GM23338 (cell line): ENCODE measurements at regions not wholly inside any gene's neighbourhood (a gene's known extent, or its start where the extent isn't known, plus 50 kb on each side); places are given as distances from the start of the nearest gene placed in this dataset.

Experiments
- ATAC-seq: fragments of 200-7000 bp; cut with Tn5 transposase; 3 replicates; pipeline ENCODE4 v1.9.1; 2020
- DNase-seq: peaks from one replicate; pipeline ENCODE4 v3.0.0-alpha.2; 2015; ENCODE audit warnings: low spot score
- H2AFZ ChIP-seq: fragments of 200-600 bp; sonication (generic); 2 replicates; pipeline ENCODE4 v1.8.0; 2016; ENCODE audit warnings: antibody characterized with exemption, mild to moderate bottlenecking, moderate library complexity
- H3F3A ChIP-seq: fragments of 200-600 bp; sonication (generic); replicated peaks from 2 replicates; pipeline ENCODE4 v1.8.0; 2017; ENCODE audit warnings: antibody characterized with exemption, mixed run types, low read depth
- H3K27ac ChIP-seq: fragments of 200-600 bp; sonication (generic); 2 replicates; pipeline ENCODE4 v1.6.1; 2016; ENCODE audit warnings: low read depth
- H3K27me3 ChIP-seq: fragments of 200-600 bp; sonication (generic); 2 replicates; pipeline ENCODE4 v1.8.0; 2016; ENCODE audit warnings: mild to moderate bottlenecking, mixed run types, moderate library complexity; ENCODE audit not compliant: insufficient read depth
- H3K36me3 ChIP-seq: fragments of 200-600 bp; sonication (generic); 2 replicates; pipeline ENCODE4 v1.8.0; 2016; ENCODE audit warnings: mild to moderate bottlenecking; ENCODE audit not compliant: insufficient read depth
- H3K4me1 ChIP-seq: fragments of 200-600 bp; sonication (generic); 2 replicates; pipeline ENCODE4 v1.8.0; 2016; ENCODE audit warnings: mild to moderate bottlenecking, moderate library complexity; ENCODE audit not compliant: insufficient read depth
- H3K4me2 ChIP-seq: fragments of 200-600 bp; sonication (generic); 2 replicates; pipeline ENCODE4 v1.7.1; 2017; ENCODE audit warnings: mixed run types
- H3K4me3 ChIP-seq: fragments of 200-600 bp; sonication (generic); 2 replicates; pipeline ENCODE4 v1.6.1; 2016; ENCODE audit warnings: mixed run types
- H3K79me2 ChIP-seq: fragments of 200-600 bp; sonication (generic); replicated peaks from 2 replicates; pipeline ENCODE4 v1.8.0; 2017; ENCODE audit warnings: mild to moderate bottlenecking; ENCODE audit not compliant: insufficient read depth
- H3K9me2 ChIP-seq: fragments of 200-600 bp; sonication (generic); 2 replicates; pipeline ENCODE4 v1.8.0; 2017; ENCODE audit not compliant: insufficient read depth
- H4K20me1 ChIP-seq: fragments of 200-600 bp; sonication (generic); replicated peaks from 2 replicates; pipeline ENCODE4 v1.8.0; 2017; ENCODE audit warnings: mild to moderate bottlenecking; ENCODE audit not compliant: insufficient read depth
- H3K27ac Mint-ChIP-seq: 2 replicates; pipeline ENCODE4 v1.8.0; 2020; ENCODE audit warnings: inconsistent platforms, mild to moderate bottlenecking, moderate library complexity, mixed read lengths
- H3K27me3 Mint-ChIP-seq: 3 replicates; pipeline ENCODE4 v1.8.0; 2022; ENCODE audit warnings: low read depth, mild to moderate bottlenecking, moderate library complexity, mixed read lengths, inconsistent platforms; ENCODE audit not compliant: insufficient read depth, poor library complexity
- H3K36me3 Mint-ChIP-seq: 3 replicates; pipeline ENCODE4 v1.8.0; 2021; ENCODE audit warnings: low read depth, mild to moderate bottlenecking, inconsistent platforms, moderate library complexity, mixed read lengths
- H3K4me1 Mint-ChIP-seq: 3 replicates; pipeline ENCODE4 v1.8.0; 2020; ENCODE audit warnings: mild to moderate bottlenecking, inconsistent platforms, mixed read lengths
- H3K4me3 Mint-ChIP-seq: 3 replicates; pipeline ENCODE4 v1.8.0; 2021; ENCODE audit warnings: moderate library complexity, mild to moderate bottlenecking, inconsistent platforms, mixed read lengths
- H3K9me3 Mint-ChIP-seq: 3 replicates; pipeline ENCODE4 v1.8.0; 2020; ENCODE audit warnings: moderate library complexity, mild to moderate bottlenecking, inconsistent platforms, mixed read lengths
- CREB1 ChIP-seq: fragments of 250-450 bp; sonication (Bioruptor Pico); IDR thresholded peaks from 2 replicates; pipeline ENCODE4 v1.5.0; 2020; ENCODE audit warnings: low read depth, mild to moderate bottlenecking, moderate library complexity
- EZH2 ChIP-seq: fragments of 200-600 bp; sonication (generic); IDR thresholded peaks from one replicate; pipeline ENCODE4 v1.8.0; 2017; ENCODE audit warnings: antibody characterized with exemption, mild to moderate bottlenecking, low read depth; ENCODE audit not compliant: unreplicated experiment
- EZH2phosphoT487 ChIP-seq: fragments of 200-600 bp; sonication (generic); IDR thresholded peaks from one replicate; pipeline ENCODE4 v1.8.1; 2018; ENCODE audit warnings: antibody characterized with exemption; ENCODE audit not compliant: unreplicated experiment
- JUNB ChIP-seq: IDR thresholded peaks from one replicate; pipeline ENCODE4 v1.6.1; 2016; ENCODE audit warnings: antibody characterized with exemption; ENCODE audit not compliant: unreplicated experiment
- NANOG ChIP-seq: IDR thresholded peaks from 2 replicates; pipeline ENCODE4 v1.6.1; 2016; ENCODE audit warnings: antibody characterized with exemption, borderline replicate concordance
- POLR2AphosphoS5 ChIP-seq: IDR thresholded peaks from 2 replicates; pipeline ENCODE4 v1.6.1; 2016; ENCODE audit warnings: antibody characterized with exemption, low read depth
- REST ChIP-seq: IDR thresholded peaks from one replicate; pipeline ENCODE4 v1.6.1; 2018; ENCODE audit warnings: antibody characterized with exemption; ENCODE audit not compliant: unreplicated experiment
- STAT1 ChIP-seq: IDR thresholded peaks from one replicate; pipeline ENCODE4 v1.6.1; 2016; ENCODE audit warnings: antibody characterized with exemption; ENCODE audit not compliant: unreplicated experiment
- ZNF114 ChIP-seq: fragments of 250-450 bp; sonication (Bioruptor Pico); IDR thresholded peaks from 2 replicates; pipeline ENCODE4 v1.5.0; 2020; ENCODE audit warnings: mild to moderate bottlenecking, moderate library complexity
- ZNF331 ChIP-seq: fragments of 250-450 bp; sonication (Bioruptor Pico); IDR thresholded peaks from 2 replicates; pipeline ENCODE4 v1.5.0; 2020; ENCODE audit warnings: low read depth, mild to moderate bottlenecking, moderate library complexity
- TF ChIP-seq, protein P1 (sequence below): IDR thresholded peaks from 2 replicates; pipeline ENCODE4 v1.6.1; 2016; ENCODE audit warnings: antibody characterized with exemption
- TF ChIP-seq, protein P2 (sequence below): fragments of 250-450 bp; sonication (Bioruptor Pico); IDR thresholded peaks from 2 replicates; pipeline ENCODE4 v1.5.0; 2020; ENCODE audit warnings: mild to moderate bottlenecking, moderate library complexity

DNA sequence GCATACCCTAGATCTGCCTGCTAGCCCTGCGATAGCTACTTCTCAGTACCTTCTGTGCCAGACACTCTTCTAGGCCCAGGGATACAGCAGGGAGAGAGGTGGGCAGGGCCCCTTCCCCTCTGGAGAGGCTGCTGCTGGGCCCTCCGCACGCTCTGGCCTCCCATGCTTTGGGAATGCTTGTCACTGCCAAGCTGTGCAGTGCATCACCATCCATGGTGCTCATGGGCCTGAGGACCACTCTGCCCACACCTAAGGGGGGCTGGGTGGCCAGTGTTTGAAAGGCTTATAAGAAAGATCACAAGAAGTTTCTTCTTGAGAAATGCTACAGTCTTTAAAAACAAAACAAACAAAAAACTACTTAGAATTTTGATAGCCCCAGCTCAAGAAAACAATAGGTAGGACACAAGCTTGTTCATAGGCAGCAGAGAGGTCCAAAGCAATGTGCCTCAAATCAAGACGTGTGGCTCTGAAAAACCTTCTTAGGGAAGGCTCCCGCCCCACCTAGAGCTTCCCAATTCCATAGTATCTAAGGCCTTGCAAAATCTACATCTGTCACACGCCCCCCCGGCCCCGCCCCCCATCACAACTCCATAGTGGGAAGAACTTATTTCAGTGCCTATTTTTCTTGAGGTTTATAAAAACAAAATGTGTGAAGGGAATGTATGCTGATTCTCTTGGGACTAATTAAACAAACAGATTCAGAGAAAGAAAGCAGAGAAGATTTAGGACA is 145.8 kb downstream of the TM9SF2 start (continued):
- no peak for TF ChIP-seq ZNF114 (CRISPR knock-in tag)
- TF ChIP-seq EZH2 = no peak
- no peak for TF ChIP-seq NANOG
- TF ChIP-seq REST = no peak
- no peak for TF ChIP-seq EZH2phosphoT487
- no peak for TF ChIP-seq JUNB
- TF ChIP-seq, protein P1, sequence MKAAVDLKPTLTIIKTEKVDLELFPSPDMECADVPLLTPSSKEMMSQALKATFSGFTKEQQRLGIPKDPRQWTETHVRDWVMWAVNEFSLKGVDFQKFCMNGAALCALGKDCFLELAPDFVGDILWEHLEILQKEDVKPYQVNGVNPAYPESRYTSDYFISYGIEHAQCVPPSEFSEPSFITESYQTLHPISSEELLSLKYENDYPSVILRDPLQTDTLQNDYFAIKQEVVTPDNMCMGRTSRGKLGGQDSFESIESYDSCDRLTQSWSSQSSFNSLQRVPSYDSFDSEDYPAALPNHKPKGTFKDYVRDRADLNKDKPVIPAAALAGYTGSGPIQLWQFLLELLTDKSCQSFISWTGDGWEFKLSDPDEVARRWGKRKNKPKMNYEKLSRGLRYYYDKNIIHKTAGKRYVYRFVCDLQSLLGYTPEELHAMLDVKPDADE = no peak

- H3K9me2 ChIP-seq = 0 out of 2 replicates have a peak, but pooled peaks cover 2% of the 10 kb centered on the region
- no peaks in the 10 kb centered on the region for H3K79me2 ChIP-seq
- ATAC-seq (no peak), DNase-seq (no peak)
- H2AFZ ChIP-seq = no peak overlapping the region
- Mint-ChIP-seq H3K9me3 (no peaks in the 10 kb centered on the region), H3K27me3 (peaks cover 4% of the 10 kb centered on the region), H3K27ac (no peak overlapping the region), H3K36me3 (no peaks in the 10 kb centered on the region), H3K4me3 (no peak overlapping the region), H3K4me1 (peaks cover 9% of the 10 kb centered on the region)
- TF ChIP-seq NANOG (no peak), ZNF114 (CRISPR knock-in tag) (no peak), CREB1 (CRISPR knock-in tag) (no peak), EZH2phosphoT487 (no peak), STAT1 (no peak), POLR2AphosphoS5 (no peak), ZNF331 (CRISPR knock-in tag) (no peak)
- TF ChIP-seq, protein P2, sequence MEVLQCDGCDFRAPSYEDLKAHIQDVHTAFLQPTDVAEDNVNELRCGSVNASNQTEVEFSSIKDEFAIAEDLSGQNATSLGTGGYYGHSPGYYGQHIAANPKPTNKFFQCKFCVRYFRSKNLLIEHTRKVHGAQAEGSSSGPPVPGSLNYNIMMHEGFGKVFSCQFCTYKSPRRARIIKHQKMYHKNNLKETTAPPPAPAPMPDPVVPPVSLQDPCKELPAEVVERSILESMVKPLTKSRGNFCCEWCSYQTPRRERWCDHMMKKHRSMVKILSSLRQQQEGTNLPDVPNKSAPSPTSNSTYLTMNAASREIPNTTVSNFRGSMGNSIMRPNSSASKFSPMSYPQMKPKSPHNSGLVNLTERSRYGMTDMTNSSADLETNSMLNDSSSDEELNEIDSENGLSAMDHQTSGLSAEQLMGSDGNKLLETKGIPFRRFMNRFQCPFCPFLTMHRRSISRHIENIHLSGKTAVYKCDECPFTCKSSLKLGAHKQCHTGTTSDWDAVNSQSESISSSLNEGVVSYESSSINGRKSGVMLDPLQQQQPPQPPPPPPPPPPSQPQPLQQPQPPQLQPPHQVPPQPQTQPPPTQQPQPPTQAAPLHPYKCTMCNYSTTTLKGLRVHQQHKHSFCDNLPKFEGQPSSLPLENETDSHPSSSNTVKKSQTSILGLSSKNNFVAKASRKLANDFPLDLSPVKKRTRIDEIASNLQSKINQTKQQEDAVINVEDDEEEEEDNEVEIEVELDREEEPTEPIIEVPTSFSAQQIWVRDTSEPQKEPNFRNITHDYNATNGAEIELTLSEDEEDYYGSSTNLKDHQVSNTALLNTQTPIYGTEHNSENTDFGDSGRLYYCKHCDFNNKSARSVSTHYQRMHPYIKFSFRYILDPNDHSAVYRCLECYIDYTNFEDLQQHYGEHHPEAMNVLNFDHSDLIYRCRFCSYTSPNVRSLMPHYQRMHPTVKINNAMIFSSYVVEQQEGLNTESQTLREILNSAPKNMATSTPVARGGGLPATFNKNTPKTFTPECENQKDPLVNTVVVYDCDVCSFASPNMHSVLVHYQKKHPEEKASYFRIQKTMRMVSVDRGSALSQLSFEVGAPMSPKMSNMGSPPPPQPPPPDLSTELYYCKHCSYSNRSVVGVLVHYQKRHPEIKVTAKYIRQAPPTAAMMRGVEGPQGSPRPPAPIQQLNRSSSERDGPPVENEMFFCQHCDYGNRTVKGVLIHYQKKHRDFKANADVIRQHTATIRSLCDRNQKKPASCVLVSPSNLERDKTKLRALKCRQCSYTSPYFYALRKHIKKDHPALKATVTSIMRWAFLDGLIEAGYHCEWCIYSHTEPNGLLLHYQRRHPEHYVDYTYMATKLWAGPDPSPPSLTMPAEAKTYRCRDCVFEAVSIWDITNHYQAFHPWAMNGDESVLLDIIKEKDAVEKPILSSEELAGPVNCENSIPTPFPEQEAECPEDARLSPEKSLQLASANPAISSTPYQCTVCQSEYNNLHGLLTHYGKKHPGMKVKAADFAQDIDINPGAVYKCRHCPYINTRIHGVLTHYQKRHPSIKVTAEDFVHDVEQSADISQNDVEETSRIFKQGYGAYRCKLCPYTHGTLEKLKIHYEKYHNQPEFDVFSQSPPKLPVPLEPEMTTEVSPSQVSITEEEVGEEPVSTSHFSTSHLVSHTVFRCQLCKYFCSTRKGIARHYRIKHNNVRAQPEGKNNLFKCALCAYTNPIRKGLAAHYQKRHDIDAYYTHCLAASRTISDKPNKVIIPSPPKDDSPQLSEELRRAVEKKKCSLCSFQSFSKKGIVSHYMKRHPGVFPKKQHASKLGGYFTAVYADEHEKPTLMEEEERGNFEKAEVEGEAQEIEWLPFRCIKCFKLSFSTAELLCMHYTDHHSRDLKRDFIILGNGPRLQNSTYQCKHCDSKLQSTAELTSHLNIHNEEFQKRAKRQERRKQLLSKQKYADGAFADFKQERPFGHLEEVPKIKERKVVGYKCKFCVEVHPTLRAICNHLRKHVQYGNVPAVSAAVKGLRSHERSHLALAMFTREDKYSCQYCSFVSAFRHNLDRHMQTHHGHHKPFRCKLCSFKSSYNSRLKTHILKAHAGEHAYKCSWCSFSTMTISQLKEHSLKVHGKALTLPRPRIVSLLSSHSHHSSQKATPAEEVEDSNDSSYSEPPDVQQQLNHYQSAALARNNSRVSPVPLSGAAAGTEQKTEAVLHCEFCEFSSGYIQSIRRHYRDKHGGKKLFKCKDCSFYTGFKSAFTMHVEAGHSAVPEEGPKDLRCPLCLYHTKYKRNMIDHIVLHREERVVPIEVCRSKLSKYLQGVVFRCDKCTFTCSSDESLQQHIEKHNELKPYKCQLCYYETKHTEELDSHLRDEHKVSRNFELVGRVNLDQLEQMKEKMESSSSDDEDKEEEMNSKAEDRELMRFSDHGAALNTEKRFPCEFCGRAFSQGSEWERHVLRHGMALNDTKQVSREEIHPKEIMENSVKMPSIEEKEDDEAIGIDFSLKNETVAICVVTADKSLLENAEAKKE (CRISPR knock-in tag) = no peak
- H3F3A ChIP-seq = 0 out of 2 replicates have a peak, but pooled peaks cover 4% of the 10 kb centered on the region
- no peak overlapping the region for H3K27ac ChIP-seq
- no peak overlapping the region for H3K4me2 ChIP-seq
- H3K36me3 ChIP-seq = no peaks in the 10 kb centered on the region
- no peak overlapping the region for H3K4me3 ChIP-seq
- H3K27me3 ChIP-seq = no peaks in the 10 kb centered on the region
- no peaks in the 10 kb centered on the region for H4K20me1 ChIP-seq
- H3K4me1 ChIP-seq = peaks cover 9% of the 10 kb centered on the region
Measured at GRCh38 chr13:99642841-99643240, 141.6 kb downstream of the TM9SF2 start.
